Keratinocyte (primary cell): ENCODE measurements at regions not wholly inside any gene's neighbourhood (a gene's known extent, or its start where the extent isn't known, plus 50 kb on each side); places are given as distances from the start of the nearest gene placed in this dataset.

Source experiments
- EZH2 ChIP-seq: IDR thresholded peaks from one replicate; pipeline ENCODE4 v1.6.1; 2012; ENCODE audit warnings: inconsistent platforms, mild to moderate bottlenecking, low read length, moderate library complexity
- TF ChIP-seq, protein P1 (sequence below), 3 experiments: IDR thresholded peaks in 1 of 3; conservative IDR thresholded peaks in 1 of 3; optimal IDR thresholded peaks in 1 of 3; 2 replicates in 2 of 3; 3 replicates in 1 of 3; pipeline versions ENCODE3 to v1.5.1; 2011; ENCODE audit warnings: low read length in 3 of 3, mild to moderate bottlenecking in 3 of 3, moderate library complexity in 2 of 3, control low read depth in 1 of 3, inconsistent platforms in 1 of 3; ENCODE audit not compliant: insufficient read depth in 2 of 3; ENCODE audit errors: extremely low read depth in 1 of 3

DNA sequence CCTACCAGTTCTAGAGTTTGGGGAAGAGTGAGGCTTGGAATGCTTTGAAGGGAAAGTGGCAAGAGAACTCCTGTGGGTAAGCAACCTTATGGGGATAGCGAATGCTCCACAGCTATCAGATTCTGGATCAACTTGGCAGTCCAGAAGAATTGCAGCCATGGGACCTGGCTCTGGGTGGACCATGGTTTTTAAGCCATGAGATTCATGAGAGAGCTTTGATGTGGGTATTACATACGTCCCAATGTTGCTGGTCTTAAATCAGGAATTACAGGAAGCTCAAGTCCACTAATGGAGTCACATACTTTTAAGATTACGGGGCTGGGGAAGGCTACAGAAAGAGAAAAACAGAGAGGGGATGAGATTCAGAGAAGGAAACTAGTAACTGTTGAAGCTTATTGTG, 142.5 kb upstream of the ELAC2 start:
- TF ChIP-seq, protein P1, sequence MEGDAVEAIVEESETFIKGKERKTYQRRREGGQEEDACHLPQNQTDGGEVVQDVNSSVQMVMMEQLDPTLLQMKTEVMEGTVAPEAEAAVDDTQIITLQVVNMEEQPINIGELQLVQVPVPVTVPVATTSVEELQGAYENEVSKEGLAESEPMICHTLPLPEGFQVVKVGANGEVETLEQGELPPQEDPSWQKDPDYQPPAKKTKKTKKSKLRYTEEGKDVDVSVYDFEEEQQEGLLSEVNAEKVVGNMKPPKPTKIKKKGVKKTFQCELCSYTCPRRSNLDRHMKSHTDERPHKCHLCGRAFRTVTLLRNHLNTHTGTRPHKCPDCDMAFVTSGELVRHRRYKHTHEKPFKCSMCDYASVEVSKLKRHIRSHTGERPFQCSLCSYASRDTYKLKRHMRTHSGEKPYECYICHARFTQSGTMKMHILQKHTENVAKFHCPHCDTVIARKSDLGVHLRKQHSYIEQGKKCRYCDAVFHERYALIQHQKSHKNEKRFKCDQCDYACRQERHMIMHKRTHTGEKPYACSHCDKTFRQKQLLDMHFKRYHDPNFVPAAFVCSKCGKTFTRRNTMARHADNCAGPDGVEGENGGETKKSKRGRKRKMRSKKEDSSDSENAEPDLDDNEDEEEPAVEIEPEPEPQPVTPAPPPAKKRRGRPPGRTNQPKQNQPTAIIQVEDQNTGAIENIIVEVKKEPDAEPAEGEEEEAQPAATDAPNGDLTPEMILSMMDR (optimal IDR thresholded peaks at IDR 0.05 in 1 of 3, IDR thresholded peaks at IDR 0.05 in 1 of 3, conservative IDR thresholded peaks at IDR 0.05 in 1 of 3; ENCODE audit: extremely low read depth in 1 of 3, insufficient read depth in 2 of 3, low read length in 3 of 3), result no peak
- TF ChIP-seq EZH2, result no peak
